Inflammatory macrophage (primary cell): ENCODE measurements at regions not wholly inside any gene's neighbourhood (a gene's known extent, or its start where the extent isn't known, plus 50 kb on each side); places are given as distances from the start of the nearest gene placed in this dataset.
"Not testable (repeated sequence)": the region's sequence is repeated elsewhere in the genome, so short reads cannot be mapped to it uniquely, and the experiment has no call there.

ENCODE experiments used
- DNase-seq, 2 donors: peaks; one replicate each; pipeline ENCODE4 v3.0.0-alpha.2; 2020 to 2022

DNA sequence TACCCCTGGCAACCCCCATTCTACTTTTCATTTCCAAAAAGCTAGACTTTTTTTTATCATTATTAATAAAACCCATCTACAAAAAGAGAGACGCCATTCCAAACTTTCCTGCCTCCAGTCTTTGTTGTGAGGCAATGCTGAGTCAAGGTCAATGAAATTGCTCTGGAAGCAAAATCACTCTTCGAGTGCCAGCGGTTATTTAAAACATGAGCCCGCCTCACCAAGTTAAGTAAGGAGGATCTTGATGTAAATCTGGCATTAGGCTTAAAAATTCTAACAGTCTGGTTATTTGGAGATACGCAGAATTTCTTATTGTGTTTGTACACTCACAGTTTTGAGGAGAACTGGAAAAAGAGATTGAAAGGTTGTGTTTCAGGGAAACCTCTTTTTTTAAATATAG lies 1196.3 kb downstream of the TYW1 start:
- DNase-seq, result no peak

- DNase-seq, result not testable (repeated sequence)
Measured at GRCh38 chr7:68195642-68196041, 1199.0 kb downstream of the TYW1 start.

DNA sequence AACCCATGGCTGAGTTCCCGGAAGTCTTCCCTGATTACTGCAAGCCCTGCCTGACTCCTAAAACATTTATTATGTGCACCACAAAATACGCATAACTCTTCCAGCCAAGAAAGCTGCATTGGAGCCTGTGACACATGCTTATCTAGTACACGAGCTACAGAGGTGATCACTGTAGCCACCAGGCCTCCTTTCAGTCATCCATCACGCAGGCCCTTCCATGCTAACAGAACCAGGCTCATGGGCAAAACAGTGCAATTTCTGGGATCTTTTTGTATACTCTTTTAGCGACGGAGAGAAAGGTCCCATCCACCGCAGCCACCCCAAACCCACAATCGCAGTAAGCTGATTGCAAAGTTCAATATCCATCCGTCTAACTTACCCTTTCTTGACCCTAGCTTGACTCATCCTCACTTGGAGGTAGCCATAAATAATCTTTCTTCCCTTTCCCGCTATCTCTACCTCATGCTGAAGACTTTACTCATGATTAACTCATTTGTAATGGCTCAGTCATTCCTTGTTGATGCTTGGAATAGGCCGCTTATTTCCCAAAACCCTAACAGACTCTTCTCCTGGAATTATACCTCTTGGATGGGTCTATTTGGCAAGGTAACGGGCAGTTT lies 1203.5 kb downstream of the TYW1 start:
- no peak for DNase-seq

DNA sequence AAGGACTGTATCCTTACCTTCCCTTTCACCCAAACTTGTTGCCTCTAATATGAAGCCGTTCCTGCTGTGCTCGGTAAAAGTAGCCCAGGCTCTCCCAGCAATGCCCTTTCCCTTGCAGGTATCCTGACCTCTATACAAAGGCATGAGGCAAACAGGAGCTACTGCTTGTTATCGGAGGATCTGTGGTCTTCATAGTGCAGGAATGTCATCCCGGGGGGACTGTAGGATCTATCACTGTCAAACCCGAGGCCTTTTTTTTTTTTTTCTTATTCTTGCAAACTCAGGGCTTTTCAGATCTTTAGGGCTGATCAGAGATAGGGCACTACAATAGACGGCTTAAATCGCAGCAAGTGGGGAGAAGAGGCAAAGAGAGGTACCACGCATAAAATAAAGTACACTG lies 1206.6 kb downstream of the TYW1 start:
- DNase-seq, result no peak

DNA sequence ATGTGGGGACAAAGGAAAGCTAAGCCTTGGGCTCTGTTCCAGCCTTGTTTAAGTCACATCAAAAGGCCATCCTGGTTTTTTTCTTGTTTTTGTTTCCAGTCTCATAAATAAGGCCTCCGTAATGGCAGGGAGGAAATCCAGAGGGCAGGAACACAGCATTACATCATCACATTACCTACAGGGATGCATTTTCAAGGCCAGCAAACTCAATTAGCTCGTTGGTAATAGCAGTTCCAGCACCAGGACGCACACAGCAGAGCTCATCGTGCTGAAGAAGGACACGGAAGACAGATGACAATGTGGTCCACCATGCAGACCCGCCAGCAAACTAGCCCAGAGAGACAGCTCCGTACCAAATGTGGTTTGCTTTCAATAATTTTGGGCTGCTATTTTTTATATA lies 1209.2 kb downstream of the TYW1 start:
- DNase-seq, result no peak

DNA sequence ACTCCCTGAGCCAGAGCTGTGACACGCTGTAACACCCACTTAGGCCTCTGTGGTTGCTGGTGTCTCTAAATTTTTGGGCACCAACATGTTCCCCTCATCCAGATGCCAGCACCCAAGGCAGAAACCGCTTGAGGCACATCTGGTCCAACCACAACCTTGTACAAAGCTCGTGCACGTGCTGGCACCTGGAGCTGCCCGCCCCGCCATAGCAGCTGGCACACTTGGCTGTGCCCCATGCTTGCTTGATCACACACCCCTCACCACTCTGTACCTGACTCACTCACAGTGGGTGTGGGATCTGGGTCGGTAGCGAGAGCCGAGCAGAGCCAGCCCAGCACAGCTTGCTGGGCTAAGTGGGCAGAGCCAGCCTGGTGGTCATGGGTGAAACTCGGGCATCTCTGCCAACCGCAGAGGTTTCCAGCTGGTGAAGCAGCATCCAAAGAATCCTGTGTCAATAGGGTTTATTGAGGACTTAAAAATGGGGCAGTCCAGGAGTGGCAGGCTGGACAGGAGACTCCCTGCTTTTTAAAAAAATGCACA lies 1210.4 kb downstream of the TYW1 start:
- no peak for DNase-seq

GRCh38 chr7:68207676-68208075 lies 1211.0 kb downstream of the TYW1 start:
- no peak for DNase-seq

DNA sequence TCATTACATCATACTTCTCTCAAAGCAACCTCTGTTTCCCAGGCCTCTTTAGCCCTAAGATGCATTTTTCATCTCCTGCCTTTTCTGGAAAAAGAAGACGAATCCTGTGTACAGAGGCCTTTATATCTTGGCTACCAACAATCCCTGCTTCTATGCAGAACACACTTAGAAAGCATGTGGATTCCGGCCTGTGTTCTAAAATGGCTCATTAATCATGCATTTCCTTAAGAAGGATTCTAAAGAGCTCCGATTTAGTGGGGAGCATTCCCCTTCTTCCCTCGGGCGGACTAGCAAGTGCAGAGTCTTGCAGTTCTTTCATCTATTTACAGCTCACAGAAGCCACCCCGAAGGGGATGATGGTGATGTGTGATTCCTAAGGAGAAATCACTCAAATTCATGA lies 1212.9 kb downstream of the TYW1 start:
- no peak for DNase-seq

GRCh38 chr7:68213838-68214237 lies 1217.2 kb downstream of the TYW1 start:
- no peak for DNase-seq

DNA sequence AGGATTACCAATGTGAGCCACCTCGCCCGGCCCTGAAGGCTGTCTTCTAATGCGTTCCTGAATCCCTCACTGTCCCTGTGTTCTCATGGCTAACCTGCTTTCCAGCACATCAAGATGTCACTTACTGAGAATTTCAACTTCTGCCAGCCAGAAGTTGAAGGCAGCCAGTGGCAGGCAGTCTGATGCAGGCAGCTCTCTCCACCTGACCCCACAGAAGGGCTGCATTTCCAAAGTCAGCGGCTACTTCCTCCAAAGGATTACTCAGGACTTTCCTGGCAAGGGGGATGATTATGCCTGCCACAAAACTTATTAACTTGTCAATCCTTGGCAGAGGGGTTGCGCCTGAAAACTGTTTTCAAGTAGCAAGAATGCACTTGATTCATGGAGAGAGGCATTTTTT lies 1219.4 kb downstream of the TYW1 start:
- no peak for DNase-seq

GRCh38 chr7:68217426-68217825 lies 1220.8 kb downstream of the TYW1 start:
- DNase-seq, result no peak

- DNase-seq, result no peak
Measured at GRCh38 chr7:68218461-68218860, 1221.8 kb downstream of the TYW1 start.

- no peak for DNase-seq
Measured at GRCh38 chr7:68222311-68222710, 1225.7 kb downstream of the TYW1 start.

- DNase-seq, result no peak
Measured at GRCh38 chr7:68224041-68224741, 1227.6 kb downstream of the TYW1 start.

DNA sequence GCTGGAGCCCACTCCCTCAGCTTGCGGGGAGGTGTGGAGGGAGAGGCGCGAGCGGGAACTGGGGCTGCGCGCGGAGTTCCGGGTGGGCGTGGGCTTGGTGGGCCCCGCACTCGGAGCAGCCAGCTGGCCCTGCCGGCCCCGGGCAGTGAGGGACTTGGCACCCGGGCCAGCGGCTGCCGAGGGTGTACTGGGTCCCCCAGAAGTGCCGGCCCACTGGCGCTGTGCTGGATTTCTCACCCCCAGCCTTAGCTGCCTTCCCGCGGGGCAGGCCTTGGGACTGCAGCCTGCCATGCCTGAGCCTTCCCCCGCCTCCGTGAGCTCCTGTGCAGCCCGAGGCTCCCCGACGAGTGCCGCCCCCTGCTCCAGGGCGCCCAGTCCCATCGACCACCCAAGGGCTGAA lies 1234.4 kb downstream of the TYW1 start:
- DNase-seq, result not testable (repeated sequence)

DNA sequence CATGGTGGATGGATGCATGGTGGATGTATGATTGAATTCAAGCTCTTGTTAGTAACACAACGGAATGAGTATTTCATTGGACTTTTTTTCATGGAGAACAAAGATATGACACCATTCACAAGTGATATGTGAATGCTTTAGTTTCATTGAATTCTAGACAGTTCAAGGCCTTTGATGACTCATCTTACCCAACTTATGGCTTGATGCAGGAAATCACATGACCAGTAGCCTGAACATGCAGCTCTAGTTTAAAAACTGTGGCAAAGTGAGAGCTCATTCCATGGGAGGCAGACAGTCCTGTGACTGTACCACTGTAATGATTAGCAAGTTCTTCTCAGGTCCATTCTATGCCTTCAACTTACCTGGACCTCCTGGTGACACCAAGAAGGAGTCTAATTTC lies 1239.3 kb downstream of the TYW1 start:
- DNase-seq, result no peak

GRCh38 chr7:68238204-68238805 lies 1241.7 kb downstream of the TYW1 start:
- DNase-seq, result no peak

GRCh38 chr7:68243128-68243527 lies 1246.5 kb downstream of the TYW1 start:
- no peak for DNase-seq

DNA sequence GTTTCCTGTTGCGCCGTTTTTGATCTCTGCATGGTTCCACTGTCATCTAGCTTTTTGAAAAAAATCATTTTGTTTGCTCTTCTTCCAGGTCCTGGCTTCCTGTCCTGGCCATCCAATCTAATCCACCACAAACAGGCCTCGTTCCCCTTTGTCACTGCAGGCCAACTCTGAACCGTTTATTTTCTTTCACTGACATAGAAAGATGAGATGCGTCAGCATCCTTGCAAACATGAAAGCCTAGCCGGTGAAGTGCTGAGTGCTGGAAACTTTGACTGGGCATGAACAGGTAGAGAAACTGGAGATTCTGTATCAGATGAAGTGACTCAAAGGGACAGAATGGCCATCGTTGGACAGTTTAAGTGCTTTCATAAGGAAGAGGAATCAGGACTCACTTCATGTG lies 1247.8 kb downstream of the TYW1 start:
- DNase-seq, result no peak

GRCh38 chr7:68245688-68246087 lies 1249.1 kb downstream of the TYW1 start:
- no peak for DNase-seq

- no peak for DNase-seq
Measured at GRCh38 chr7:68246189-68246633, 1249.6 kb downstream of the TYW1 start.

GRCh38 chr7:68247126-68247525 lies 1250.5 kb downstream of the TYW1 start:
- DNase-seq, result no peak

DNA sequence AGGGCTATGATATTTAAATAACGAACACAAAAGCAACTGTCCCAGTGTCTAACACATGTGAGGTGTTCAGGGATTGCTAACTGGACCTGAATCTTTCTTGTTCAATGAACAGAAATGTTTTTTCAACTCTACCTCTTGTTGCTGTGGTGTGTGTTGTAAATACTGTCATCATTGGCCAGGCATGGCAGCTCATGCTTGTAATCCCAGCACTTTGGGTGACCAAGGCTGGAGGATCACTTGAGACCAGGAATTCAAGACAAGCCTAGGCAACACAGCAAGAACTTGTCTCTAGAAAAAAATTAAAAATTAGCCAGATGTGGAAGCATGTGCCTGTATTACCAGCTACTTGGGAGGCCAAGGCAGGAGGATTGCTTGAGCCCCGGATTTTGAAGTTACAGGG lies 1250.9 kb downstream of the TYW1 start:
- DNase-seq, result no peak

- DNase-seq, result no peak
Measured at GRCh38 chr7:68248973-68249372, 1252.3 kb downstream of the TYW1 start.
